Right lobe of liver (tissue), 6 donors: ENCODE measurements at regions not wholly inside any gene's neighbourhood (a gene's known extent, or its start where the extent isn't known, plus 50 kb on each side); places are given as distances from the start of the nearest gene placed in this dataset.

Source experiments
- ATAC-seq, 4 donors: fragments of 200-7000 bp; cut with Tn5 transposase; one replicate each; pipeline ENCODE4 v1.9.1; 2020; ENCODE audit warnings: mild to moderate bottlenecking in 4 of 4, moderate library complexity in 4 of 4
- DNase-seq, 3 donors: peaks; one replicate each; pipeline ENCODE4 v3.0.0-alpha.2; 2020
- H3K27ac ChIP-seq, 3 donors: fragments of 200-600 bp; one replicate each; pipeline ENCODE4 v1.8.0; 2022
- H3K27me3 ChIP-seq, 2 donors: fragments of 200-600 bp; one replicate each; pipeline ENCODE4 v1.8.0; 2022
- H3K36me3 ChIP-seq, 4 donors: fragments of 200-600 bp; sonication (generic) in 1 of 4; one replicate each; pipeline versions ENCODE4 v1.5.1 to v1.8.0; 2017 to 2022; ENCODE audit warnings: control low read depth in 1 of 4
- H3K4me1 ChIP-seq, 4 donors: fragments of 200-600 bp; sonication (generic) in 1 of 4; one replicate each; pipeline versions ENCODE4 v1.5.1 to v1.8.0; 2017 to 2022; ENCODE audit warnings: control low read depth in 1 of 4
- H3K4me3 ChIP-seq, 3 donors: fragments of 200-600 bp; one replicate each; pipeline ENCODE4 v1.8.0; 2022
- H3K9me3 ChIP-seq, 4 donors: fragments of 200-600 bp; sonication (generic) in 1 of 4; one replicate each; pipeline versions ENCODE4 v1.5.1 to v1.8.0; 2017 to 2022; ENCODE audit warnings: control low read depth in 1 of 4
- POLR2A ChIP-seq: fragments of 450-650 bp; IDR thresholded peaks from one replicate; pipeline ENCODE4 v1.6.1; 2017; ENCODE audit warnings: antibody characterized with exemption, mild to moderate bottlenecking
- WGBS: methylation state at CpG from one replicate; pipeline ENCODE4 v1.1.6; 2018; ENCODE audit warnings: low coverage, low lambda C conversion rate; ENCODE audit not compliant: insufficient coverage; ENCODE audit errors: missing lambda C conversion rate; 5-methylcytosine and 5-hydroxymethylcytosine counted together
- intact Hi-C, 2 donors: fragments of 100-400 bp; cut with DNase I; formaldehyde crosslinking; loops; one replicate each; pipeline versions ENCODE4 v1.11.2 to v1.14.1; 2022
- TF ChIP-seq, protein P1 (sequence below), 4 donors: fragments of 200-600 bp in 3 of 4; fragments of 450-650 bp in 1 of 4; IDR thresholded peaks; one replicate each; pipeline versions ENCODE4 v1.5.1 to v1.8.0; 2016 to 2022; ENCODE audit warnings: antibody characterized with exemption in 4 of 4, mild to moderate bottlenecking in 2 of 4
- donor health status: DM: no; HTN: yes; CAD: no.
- donor health status: DM: no; HTN: no; CAD: no.
- donor health status: DM: no; HTN: no; CAD: no.
- donor health status: DM: no; HTN: yes; CAD: no.
- donor health status: DM: no; HTN: yes; CAD: no.

- Histone ChIP-seq H3K27ac (no peak overlapping the region), H3K27me3 (no peaks in the 10 kb centered on the region), H3K4me1 (no peaks in the 10 kb centered on the region), H3K36me3 (no peaks in the 10 kb centered on the region), H3K9me3 (no peaks in the 10 kb centered on the region), H3K4me3 (no peak overlapping the region)
- DNase-seq (no peak), ATAC-seq (no peak)
- no peak for TF ChIP-seq POLR2A
- TF ChIP-seq, protein P1, sequence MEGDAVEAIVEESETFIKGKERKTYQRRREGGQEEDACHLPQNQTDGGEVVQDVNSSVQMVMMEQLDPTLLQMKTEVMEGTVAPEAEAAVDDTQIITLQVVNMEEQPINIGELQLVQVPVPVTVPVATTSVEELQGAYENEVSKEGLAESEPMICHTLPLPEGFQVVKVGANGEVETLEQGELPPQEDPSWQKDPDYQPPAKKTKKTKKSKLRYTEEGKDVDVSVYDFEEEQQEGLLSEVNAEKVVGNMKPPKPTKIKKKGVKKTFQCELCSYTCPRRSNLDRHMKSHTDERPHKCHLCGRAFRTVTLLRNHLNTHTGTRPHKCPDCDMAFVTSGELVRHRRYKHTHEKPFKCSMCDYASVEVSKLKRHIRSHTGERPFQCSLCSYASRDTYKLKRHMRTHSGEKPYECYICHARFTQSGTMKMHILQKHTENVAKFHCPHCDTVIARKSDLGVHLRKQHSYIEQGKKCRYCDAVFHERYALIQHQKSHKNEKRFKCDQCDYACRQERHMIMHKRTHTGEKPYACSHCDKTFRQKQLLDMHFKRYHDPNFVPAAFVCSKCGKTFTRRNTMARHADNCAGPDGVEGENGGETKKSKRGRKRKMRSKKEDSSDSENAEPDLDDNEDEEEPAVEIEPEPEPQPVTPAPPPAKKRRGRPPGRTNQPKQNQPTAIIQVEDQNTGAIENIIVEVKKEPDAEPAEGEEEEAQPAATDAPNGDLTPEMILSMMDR (IDR thresholded peaks at IDR 0.05): no peak
- intact Hi-C loops: no loop called here
These were observed 218.2 kb downstream of the NRIP1 start for GRCh38 chr21:14846621-14847020.

DNA sequence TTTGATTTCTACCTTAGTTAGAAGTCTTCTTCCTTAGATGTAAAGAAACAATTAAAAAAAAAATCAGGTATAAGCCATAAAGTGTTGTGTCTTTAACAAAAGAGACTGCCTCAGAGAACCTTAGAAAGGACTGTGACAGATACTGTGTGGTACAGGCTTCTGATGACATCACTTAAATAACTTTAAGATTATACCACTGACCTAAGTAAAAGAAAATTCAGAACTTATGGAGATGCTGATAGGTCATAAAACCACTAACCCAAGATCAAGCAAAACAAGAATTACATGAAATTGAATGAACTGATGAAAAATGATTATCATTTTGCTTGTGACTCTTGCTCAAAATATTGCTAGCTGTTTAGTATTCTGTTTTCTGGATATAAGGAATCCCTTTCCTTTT is 220.8 kb downstream of the NRIP1 start:
- DNase-seq (no peak), ATAC-seq (no peak)
- Histone ChIP-seq H3K27me3 (no peaks in the 10 kb centered on the region), H3K27ac (no peak overlapping the region), H3K9me3 (no peaks in the 10 kb centered on the region), H3K4me3 (no peak overlapping the region), H3K4me1 (no peaks in the 10 kb centered on the region), H3K36me3 (no peaks in the 10 kb centered on the region)
- intact Hi-C loops: no loop called here
- TF ChIP-seq, protein P1 (IDR thresholded peaks at IDR 0.05): no peak
- no peak for TF ChIP-seq POLR2A

DNA sequence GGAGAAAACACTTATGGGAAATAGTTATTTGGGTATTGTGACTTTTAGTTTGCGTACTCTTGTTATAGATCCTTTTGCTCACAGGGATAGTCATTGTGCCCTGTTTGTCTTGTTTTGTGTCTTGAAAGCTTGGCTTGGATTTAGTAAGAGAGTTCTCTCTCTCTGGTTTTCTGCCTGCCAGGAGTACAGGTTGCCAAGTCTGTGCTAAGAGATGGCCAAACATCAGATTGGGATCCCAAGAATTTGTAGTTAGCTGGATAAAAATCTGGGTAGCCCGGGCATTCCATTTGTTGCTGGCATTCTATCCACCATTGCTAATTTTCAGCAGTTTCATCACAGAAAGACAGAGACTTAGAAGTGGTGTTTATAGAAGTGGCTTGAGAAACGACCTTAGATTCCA is 222.2 kb downstream of the NRIP1 start:
- no peak for ATAC-seq
- no peaks in the 10 kb centered on the region for H3K27me3 ChIP-seq
- H3K4me1 ChIP-seq: no peaks in the 10 kb centered on the region
- H3K27ac ChIP-seq: no peak overlapping the region
- TF ChIP-seq, protein P1 (IDR thresholded peaks at IDR 0.05): no peak
- no peak for TF ChIP-seq POLR2A
- no peak for DNase-seq
- no peaks in the 10 kb centered on the region for H3K36me3 ChIP-seq
- H3K9me3 ChIP-seq: no peaks in the 10 kb centered on the region
- WGBS: 76% methylated on average over 3 of the region's 3 CpGs
- intact Hi-C loops: no loop called here
- H3K4me3 ChIP-seq: no peak overlapping the region

DNA sequence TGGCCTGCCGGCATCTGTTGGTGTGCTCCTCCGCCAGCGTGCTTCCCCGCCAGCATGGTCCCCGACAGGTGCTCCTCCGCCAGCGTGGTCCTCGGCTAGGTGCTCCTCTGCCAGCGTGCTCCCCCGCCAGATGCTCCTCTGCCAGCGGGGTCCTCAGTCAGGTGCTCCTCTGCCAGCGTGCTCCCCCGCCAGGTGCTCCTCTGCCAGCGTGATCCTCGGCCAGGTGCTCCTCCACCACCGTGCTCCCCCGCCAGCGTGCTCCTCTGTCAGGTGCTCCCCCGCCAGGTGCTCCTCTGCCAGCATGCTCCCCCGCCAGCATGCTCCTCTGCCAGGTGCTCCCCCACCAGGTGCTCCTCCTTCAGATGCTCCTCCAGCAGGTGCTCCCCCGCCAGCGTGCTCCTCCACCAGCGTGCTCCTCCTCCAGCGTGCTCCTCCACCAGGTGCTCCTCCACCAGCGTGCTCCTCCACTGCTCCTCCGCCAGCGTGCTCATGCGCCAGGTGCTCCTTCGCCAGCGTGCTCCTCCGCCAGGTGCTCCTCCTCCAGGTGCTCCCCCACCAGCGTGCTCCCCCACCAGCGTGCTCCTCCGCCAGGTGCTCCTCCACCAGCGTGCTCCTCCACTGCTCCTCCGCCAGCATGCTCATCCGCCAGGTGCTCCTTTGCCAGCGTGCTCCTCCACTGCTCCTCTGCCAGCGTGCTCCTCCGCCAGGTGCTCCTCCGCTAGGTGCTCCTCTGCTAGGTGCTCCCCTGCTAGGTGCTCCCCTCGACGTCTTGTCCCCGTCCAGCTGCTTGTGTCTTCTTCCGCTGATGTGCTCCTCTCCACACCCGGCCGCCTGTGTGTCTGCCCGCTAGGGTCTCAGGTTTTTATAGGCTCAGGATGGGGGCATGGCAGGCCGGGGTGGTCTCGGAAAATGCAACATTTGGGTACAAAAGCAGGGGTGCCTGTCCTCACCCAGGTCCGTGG is 223.0 kb downstream of the NRIP1 start:
- Histone ChIP-seq H3K4me3 (no peak overlapping the region), H3K4me1 (no peaks in the 10 kb centered on the region), H3K27me3 (no peaks in the 10 kb centered on the region), H3K27ac (no peak overlapping the region), H3K9me3 (no peaks in the 10 kb centered on the region), H3K36me3 (no peaks in the 10 kb centered on the region)
- ATAC-seq (no peak), DNase-seq (no peak)
- 96% methylated on average over 25 of the region's 51 CpGs for WGBS
- TF ChIP-seq POLR2A: no peak
- TF ChIP-seq, protein P1 (IDR thresholded peaks at IDR 0.05): no peak
- intact Hi-C loops: no loop called here
